Gastrocnemius medialis (tissue), 4 donors: ENCODE measurements at regions not wholly inside any gene's neighbourhood (a gene's known extent, or its start where the extent isn't known, plus 50 kb on each side); places are given as distances from the start of the nearest gene placed in this dataset.

ENCODE experiments used
- ATAC-seq, 2 donors: fragments of 150-250 bp; one replicate each; pipeline ENCODE4 v1.9.1; 2016
- DNase-seq, 2 donors: peaks; one replicate each; pipeline ENCODE4 v3.0.0-alpha.2; 2019
- H3K27ac ChIP-seq, 4 donors: fragments of 200-600 bp; sonication (generic); 1 replicate in 1 of 4; 2 replicates in 3 of 4; pipeline ENCODE4 v1.5.1; 2016 to 2018; ENCODE audit warnings: mild to moderate bottlenecking in 2 of 4, moderate library complexity in 1 of 4
- H3K27me3 ChIP-seq, 3 donors: fragments of 200-600 bp; sonication (generic) in 2 of 3; 1 replicate in 1 of 3; 2 replicates in 2 of 3; pipeline versions ENCODE4 v1.5.1 to v1.6.0; 2016 to 2019; ENCODE audit warnings: mild to moderate bottlenecking in 1 of 3, moderate library complexity in 1 of 3
- H3K36me3 ChIP-seq, 2 donors: fragments of 200-600 bp; sonication (generic) in 1 of 2; one replicate each; pipeline ENCODE4 v1.5.1; 2017 to 2018
- H3K4me1 ChIP-seq, 2 donors: fragments of 200-600 bp; sonication (generic) in 1 of 2; one replicate each; pipeline ENCODE4 v1.5.1; 2016 to 2017; ENCODE audit warnings: mild to moderate bottlenecking in 2 of 2
- H3K4me3 ChIP-seq, 4 donors: fragments of 200-600 bp; sonication (generic) in 3 of 4; 1 replicate in 1 of 4; 2 replicates in 3 of 4; pipeline ENCODE4 v1.5.1; 2016 to 2019; ENCODE audit warnings: mild to moderate bottlenecking in 2 of 4
- H3K9me3 ChIP-seq, 3 donors: fragments of 200-600 bp; sonication (generic) in 2 of 3; 1 replicate in 1 of 3; 2 replicates in 2 of 3; pipeline ENCODE4 v1.5.1; 2016 to 2019
- CTCF ChIP-seq, 5 experiments: fragments of 450-650 bp in 3 of 5; fragments of 200-600 bp in 2 of 5; sonication (generic) in 2 of 5; IDR thresholded peaks in 4 of 5; conservative IDR thresholded peaks in 1 of 5; 1 replicate in 4 of 5; 2 replicates in 1 of 5; pipeline ENCODE4 v1.5.1; 2016 to 2019; ENCODE audit warnings: antibody characterized with exemption in 5 of 5, mild to moderate bottlenecking in 3 of 5, moderate library complexity in 3 of 5
- POLR2A ChIP-seq, 2 donors: fragments of 450-650 bp; IDR thresholded peaks; one replicate each; pipeline ENCODE4 v1.6.1; 2017; ENCODE audit warnings: antibody characterized with exemption in 2 of 2, mild to moderate bottlenecking in 2 of 2, moderate library complexity in 2 of 2
- in situ Hi-C, 4 donors: fragments of 200-750 bp; cut with MboI; loops; one replicate each; pipeline versions ENCODE4 v1.15.0 to v1.8.0; 2017; ENCODE audit warnings: low sequenced_read_pairs in 4 of 4
- intact Hi-C: fragments of 100-400 bp; cut with DNase I; formaldehyde crosslinking; loops from one replicate; pipeline ENCODE4 v1.15.1; 2023; ENCODE audit warnings: low total_unique reads

- peaks cover 0 to 5% of the 10 kb centered on the region in 2 donors for H3K4me1 ChIP-seq
- intact Hi-C loops, result no loop called here
- no peaks in the 10 kb centered on the region for H3K9me3 ChIP-seq
- no peak for ATAC-seq
- DNase-seq, result no peak
- H3K27ac ChIP-seq, result no peak overlapping the region
- no peak for TF ChIP-seq POLR2A (IDR thresholded peaks at IDR 0.05)
- in situ Hi-C loops, result no loop called here
- no peak overlapping the region for H3K4me3 ChIP-seq
- no peaks in the 10 kb centered on the region for H3K36me3 ChIP-seq
- H3K27me3 ChIP-seq, result no peaks in the 10 kb centered on the region
These were observed 155.8 kb upstream of the IGFBP7 start for GRCh38 chr4:57265831-57266582.

- Histone ChIP-seq H3K27ac (no peak overlapping the region), H3K4me1 (no peaks in the 10 kb centered on the region), H3K27me3 (no peaks in the 10 kb centered on the region), H3K4me3 (no peak overlapping the region), H3K9me3 (no peaks in the 10 kb centered on the region), H3K36me3 (no peaks in the 10 kb centered on the region)
- no peak for DNase-seq
- intact Hi-C loops, result no loop called here
- no peak for ATAC-seq
- TF ChIP-seq CTCF (IDR thresholded peaks at IDR 0.05 in 4 of 5, conservative IDR thresholded peaks at IDR 0.05 in 1 of 5), result no peak
- no peak for TF ChIP-seq POLR2A (IDR thresholded peaks at IDR 0.05)
- in situ Hi-C loops, result no loop called here
These were observed 144.6 kb upstream of the IGFBP7 start for GRCh38 chr4:57254754-57255153.

- Histone ChIP-seq H3K4me1 (no peaks in the 10 kb centered on the region), H3K36me3 (no peaks in the 10 kb centered on the region), H3K4me3 (no peak overlapping the region), H3K9me3 (no peaks in the 10 kb centered on the region), H3K27me3 (no peaks in the 10 kb centered on the region), H3K27ac (no peak overlapping the region)
- TF ChIP-seq CTCF (IDR thresholded peaks at IDR 0.05 in 4 of 5, conservative IDR thresholded peaks at IDR 0.05 in 1 of 5) (no peak), POLR2A (IDR thresholded peaks at IDR 0.05) (no peak)
- ATAC-seq (no peak), DNase-seq (no peak)
- in situ Hi-C loops, result no loop called here
- intact Hi-C loops, result no loop called here
These were observed 138.9 kb upstream of the IGFBP7 start for GRCh38 chr4:57249083-57249482.

GRCh38 chr4:57243076-57243475 is 132.9 kb upstream of the IGFBP7 start:
- no peak for DNase-seq
- in situ Hi-C loops (no loop called here), intact Hi-C loops (no loop called here)
- ATAC-seq, result no peak
- Histone ChIP-seq H3K27ac (no peak overlapping the region), H3K9me3 (no peaks in the 10 kb centered on the region), H3K27me3 (no peaks in the 10 kb centered on the region), H3K36me3 (no peaks in the 10 kb centered on the region), H3K4me1 (no peaks in the 10 kb centered on the region), H3K4me3 (no peak overlapping the region)
- no peak for TF ChIP-seq CTCF (IDR thresholded peaks at IDR 0.05 in 4 of 5, conservative IDR thresholded peaks at IDR 0.05 in 1 of 5)
- no peak for TF ChIP-seq POLR2A (IDR thresholded peaks at IDR 0.05)

- Histone ChIP-seq H3K27me3 (no peaks in the 10 kb centered on the region), H3K27ac (no peak overlapping the region), H3K9me3 (no peaks in the 10 kb centered on the region), H3K4me3 (no peak overlapping the region), H3K4me1 (no peaks in the 10 kb centered on the region), H3K36me3 (no peaks in the 10 kb centered on the region)
- in situ Hi-C loops, result no loop called here
- intact Hi-C loops, result no loop called here
- ATAC-seq, result no peak
- TF ChIP-seq CTCF (IDR thresholded peaks at IDR 0.05 in 4 of 5, conservative IDR thresholded peaks at IDR 0.05 in 1 of 5) (no peak), POLR2A (IDR thresholded peaks at IDR 0.05) (no peak)
- no peak for DNase-seq
These were observed 124.1 kb upstream of the IGFBP7 start for GRCh38 chr4:57234252-57234775.
